GM12878 (cell line): ENCODE measurements at regions not wholly inside any gene's neighbourhood (a gene's known extent, or its start where the extent isn't known, plus 50 kb on each side); places are given as distances from the start of the nearest gene placed in this dataset.

ENCODE experiments used
- ATAC-seq: fragments of 200-7000 bp; cut with Tn5 transposase; 3 replicates; pipeline ENCODE4 v1.9.1; 2020; ENCODE audit warnings: mild to moderate bottlenecking, moderate library complexity
- BruUV-seq: library from RNA; stranded (reverse); fragments of 400-500 nt; replicated peaks from 2 replicates; lab custom pipeline; 2021; lab: Mats Ljungman, UMichigan
- CTCF ChIA-PET: fragments of 300-600 bp; sonication (Branson Sonifier 250); formaldehyde crosslinking; extraction: SDS; loops from one replicate; lab custom pipeline; 2021; ENCODE audit warnings: inconsistent platforms; lab: Yijun Ruan, JAX
- POLR2A ChIA-PET: fragments of 350-600 bp; formaldehyde crosslinking; extraction: SDS; loops from one replicate; lab custom pipeline; 2021; ENCODE audit warnings: inconsistent platforms; lab: Charles Lee
- RAD21 ChIA-PET: fragments of 300-600 bp; sonication (Branson Sonifier 250); formaldehyde crosslinking; loops from one replicate; lab custom pipeline; 2023; ENCODE audit warnings: antibody characterized with exemption; ENCODE audit not compliant: unreplicated experiment; lab: Charles Lee
- SMC1A ChIA-PET: fragments of 300-600 bp; sonication (Branson Sonifier 250); formaldehyde crosslinking; loops from one replicate; lab custom pipeline; 2023; ENCODE audit not compliant: unreplicated experiment, uncharacterized antibody; lab: Charles Lee
- DNase-seq: peaks from one replicate; pipeline ENCODE4 v3.0.0-alpha.2; 2011; ENCODE audit warnings: low read depth, low spot score
- FAIRE-seq: peaks from 3 replicates; lab custom pipeline; 2011; peaks lifted over from hg19 to GRCh38; lab: Jason Lieb, UNC
- H2AFZ ChIP-seq: 2 replicates; pipeline ENCODE4 v1.6.0; 2011; ENCODE audit warnings: low read depth, low read length, control low read depth; ENCODE audit not compliant: control insufficient read depth
- H3K27ac ChIP-seq: 2 replicates; pipeline ENCODE4 v1.5.1; 2011; ENCODE audit warnings: control low read depth; ENCODE audit not compliant: control insufficient read depth, insufficient read depth
- H3K27me3 ChIP-seq, 2 experiments: replicated peaks in 1 of 2; 2 replicates each; pipeline versions ENCODE4 v1.6.0 to v1.6.1; 2011; ENCODE audit warnings: low read length in 1 of 2; ENCODE audit not compliant: control insufficient read depth in 2 of 2, insufficient read depth in 2 of 2
- H3K36me3 ChIP-seq, 2 experiments: 2 replicates each; pipeline ENCODE4 v1.5.1; 2011; ENCODE audit warnings: low read length in 1 of 2; ENCODE audit not compliant: control insufficient read depth in 2 of 2, insufficient read depth in 2 of 2
- H3K4me1 ChIP-seq: 2 replicates; pipeline ENCODE4 v1.6.1; 2011; ENCODE audit warnings: mild to moderate bottlenecking, low read length, moderate library complexity, mixed read lengths; ENCODE audit not compliant: control insufficient read depth, insufficient read depth
- H3K4me2 ChIP-seq: 2 replicates; pipeline ENCODE4 v1.6.0; 2011; ENCODE audit warnings: control low read depth; ENCODE audit not compliant: control insufficient read depth, insufficient read depth
- H3K4me3 ChIP-seq: fragments of 200-600 bp; sonication (generic); 2 replicates; pipeline ENCODE4 v1.5.1; 2016
- H3K79me2 ChIP-seq: 2 replicates; pipeline ENCODE4 v1.6.0; 2011; ENCODE audit warnings: low read length; ENCODE audit not compliant: control insufficient read depth, insufficient read depth
- H3K9ac ChIP-seq: 2 replicates; pipeline ENCODE4 v1.8.0; 2011; ENCODE audit warnings: low read length, control low read depth, mixed read lengths; ENCODE audit not compliant: control insufficient read depth, insufficient read depth
- H3K9me3 ChIP-seq: replicated peaks from 3 replicates; pipeline ENCODE4 v1.5.1; 2011; ENCODE audit warnings: mild to moderate bottlenecking, low read length; ENCODE audit not compliant: control insufficient read depth, insufficient read depth
- H4K20me1 ChIP-seq: 2 replicates; pipeline ENCODE4 v1.6.0; 2011; ENCODE audit not compliant: control insufficient read depth, insufficient read depth
- BHLHE40 ChIP-seq, 2 experiments: fragments of 450-650 bp in 1 of 2; IDR thresholded peaks; 2 replicates each; pipeline ENCODE4 v1.6.1; 2011 to 2017; ENCODE audit warnings: low read depth in 2 of 2, borderline replicate concordance in 1 of 2, improper control_type of control experiment in 1 of 2, low read length in 1 of 2, mild to moderate bottlenecking in 1 of 2
- CHD1 ChIP-seq: IDR thresholded peaks from 2 replicates; pipeline ENCODE4 v1.6.1; 2012; ENCODE audit warnings: low read depth, low read length, improper control_type of control experiment
- DPF2 ChIP-seq: fragments of 450-650 bp; IDR thresholded peaks from 2 replicates; pipeline ENCODE4 v1.6.1; 2017; ENCODE audit warnings: mild to moderate bottlenecking
- IKZF2 ChIP-seq, 2 experiments: fragments of 450-650 bp; IDR thresholded peaks; 2 replicates each; pipeline ENCODE4 v1.6.1; 2017; ENCODE audit warnings: mild to moderate bottlenecking in 2 of 2, moderate library complexity in 2 of 2
- MXI1 ChIP-seq: fragments of 150-350 bp; IDR thresholded peaks from 2 replicates; pipeline ENCODE4 v1.6.1; 2011; ENCODE audit warnings: low read depth, mild to moderate bottlenecking, inconsistent platforms, low read length, improper control_type of control experiment
- MYC ChIP-seq: IDR thresholded peaks from 2 replicates; pipeline ENCODE4 v1.6.1; 2011; ENCODE audit warnings: mild to moderate bottlenecking, low read length, moderate library complexity, inconsistent platforms; ENCODE audit not compliant: insufficient read depth, insufficient replicate concordance, insufficient read length, severe bottlenecking
- NFYB ChIP-seq: IDR thresholded peaks from 2 replicates; pipeline ENCODE4 v1.6.1; 2011; ENCODE audit warnings: low read depth, mild to moderate bottlenecking, low read length, improper control_type of control experiment, moderate library complexity; ENCODE audit not compliant: insufficient read depth
- NR2C1 ChIP-seq: fragments of 450-650 bp; IDR thresholded peaks from 2 replicates; pipeline ENCODE4 v1.6.1; 2017; ENCODE audit warnings: antibody characterized with exemption, mild to moderate bottlenecking, moderate library complexity
- PML ChIP-seq: IDR thresholded peaks from 2 replicates; pipeline ENCODE4 v1.6.1; 2012; ENCODE audit warnings: low read length, inconsistent platforms
- RBBP5 ChIP-seq: fragments of 200-600 bp; sonication (generic); conservative IDR thresholded peaks from 2 replicates; pipeline ENCODE4 v1.6.1; 2016
- RUNX3 ChIP-seq: IDR thresholded peaks from 2 replicates; pipeline ENCODE4 v1.6.1; 2012; ENCODE audit warnings: low read length, inconsistent platforms
- SIX5 ChIP-seq: IDR thresholded peaks from 2 replicates; pipeline ENCODE4 v1.6.1; 2011; ENCODE audit warnings: mild to moderate bottlenecking, low read depth, low read length, moderate library complexity; ENCODE audit not compliant: severe bottlenecking
- WGBS: methylation state at CpG from one replicate; pipeline ENCODE4 v1.1.6; 2016; ENCODE audit warnings: low lambda C conversion rate; ENCODE audit not compliant: insufficient replicate concordance, insufficient coverage; ENCODE audit errors: missing lambda C conversion rate; 5-methylcytosine and 5-hydroxymethylcytosine counted together
- in situ Hi-C: fragments of 300-500 bp; cut with MboI; formaldehyde crosslinking; loops from 9 replicates; pipeline ENCODE4 v1.14.3; 2018; ENCODE audit warnings: mixed read lengths
- intact Hi-C: fragments of 100-400 bp; cut with micrococcal nuclease; formaldehyde crosslinking; loops from one replicate; pipeline ENCODE4 v1.14.2; 2022; ENCODE audit not compliant: unreplicated experiment

DNA sequence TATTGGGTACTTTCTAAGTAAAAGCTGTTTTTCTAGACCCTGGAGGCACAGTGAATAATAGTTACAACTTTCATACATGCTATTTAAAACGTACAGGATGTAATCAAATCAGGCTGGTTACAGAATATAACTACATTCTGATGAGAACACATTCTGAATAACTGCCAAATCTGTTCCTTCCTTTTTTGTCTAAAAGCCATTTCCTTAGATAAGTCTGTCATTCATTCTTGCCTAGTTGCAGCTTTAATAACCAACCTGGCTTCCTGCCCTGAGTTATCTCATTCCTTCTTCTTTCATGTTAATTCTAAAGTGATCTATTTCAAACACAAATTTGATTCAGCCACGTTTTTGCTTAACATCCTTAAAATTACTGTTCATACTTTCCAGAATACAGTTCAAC lies 189.7 kb upstream of the ITM2A start:
- Histone ChIP-seq H4K20me1 (no peaks in the 10 kb centered on the region), H3K9me3 (no peaks in the 10 kb centered on the region), H3K79me2 (no peaks in the 10 kb centered on the region), H3K27ac (no peak overlapping the region), H3K4me3 (no peak overlapping the region), H2AFZ (no peak overlapping the region), H3K27me3 (no peaks in the 10 kb centered on the region), H3K4me1 (no peaks in the 10 kb centered on the region), H3K4me2 (no peak overlapping the region), H3K9ac (no peak overlapping the region), H3K36me3 (no peaks in the 10 kb centered on the region)
- in situ Hi-C loops = no loop called here
- CTCF ChIA-PET = no interaction called here
- BruUV-seq = no TSS peak
- DNase-seq (no peak), ATAC-seq (no peak), FAIRE-seq (no peak)
- SMC1A ChIA-PET = no interaction called here
- intact Hi-C loops = no loop called here
- TF ChIP-seq MXI1 (no peak), DPF2 (no peak), BHLHE40 (IDR thresholded peaks at IDR 0.05; ENCODE audit: borderline replicate concordance in 1 of 2, low read depth in 2 of 2, low read length in 1 of 2) (no peak), PML (no peak), IKZF2 (IDR thresholded peaks at IDR 0.05) (no peak), MYC (no peak), RUNX3 (no peak), NR2C1 (no peak), CHD1 (no peak), RBBP5 (no peak), SIX5 (no peak), NFYB (no peak)
- WGBS = 0% methylated on average over 2 of the region's 2 CpGs
- RAD21 ChIA-PET = no interaction called here
- POLR2A ChIA-PET = no interaction called here
